ENCODE measurements at regions not wholly inside any gene's neighbourhood (a gene's known extent, or its start where the extent isn't known, plus 50 kb on each side); places are given as distances from the start of the nearest gene placed in this dataset.

GRCh38 chr2:221074238-221074637 lies 497.9 kb downstream of the EPHA4 start:
- TF ChIP-seq POLR2A (IDR thresholded peaks at IDR 0.05) (no peak), CTCF (IDR thresholded peaks at IDR 0.05) (no peak)

Measured in thyroid gland (tissue), 4 donors.